Lower leg skin (tissue), 4 donors: ENCODE measurements at regions not wholly inside any gene's neighbourhood (a gene's known extent, or its start where the extent isn't known, plus 50 kb on each side); places are given as distances from the start of the nearest gene placed in this dataset.

Source experiments
- DNase-seq, 2 donors: peaks; one replicate each; pipeline ENCODE4 v3.0.0-alpha.2; 2019; ENCODE audit warnings: low spot score in 2 of 2
- H3K4me3 ChIP-seq: fragments of 200-600 bp; sonication (generic); 2 replicates; pipeline ENCODE4 v1.5.1; 2017; ENCODE audit warnings: mild to moderate bottlenecking, low read depth; ENCODE audit not compliant: poor library complexity, severe bottlenecking
- CTCF ChIP-seq, 3 donors: fragments of 450-650 bp; IDR thresholded peaks; one replicate each; pipeline ENCODE4 v1.5.1; 2016; ENCODE audit warnings: antibody characterized with exemption in 3 of 3, mild to moderate bottlenecking in 3 of 3, moderate library complexity in 2 of 3
- POLR2A ChIP-seq, 2 donors: fragments of 450-650 bp; IDR thresholded peaks; one replicate each; pipeline ENCODE4 v1.6.1; 2016 to 2017; ENCODE audit warnings: antibody characterized with exemption in 2 of 2, mild to moderate bottlenecking in 1 of 2, moderate library complexity in 1 of 2
- WGBS, 2 donors: methylation state at CpG; one replicate each; pipeline ENCODE4 v1.1.5; 2018; 5-methylcytosine and 5-hydroxymethylcytosine counted together
- intact Hi-C: fragments of 100-400 bp; cut with DNase I; formaldehyde crosslinking; loops from one replicate; pipeline ENCODE4 v1.15.0; 2023; ENCODE audit warnings: low total_unique reads

DNA sequence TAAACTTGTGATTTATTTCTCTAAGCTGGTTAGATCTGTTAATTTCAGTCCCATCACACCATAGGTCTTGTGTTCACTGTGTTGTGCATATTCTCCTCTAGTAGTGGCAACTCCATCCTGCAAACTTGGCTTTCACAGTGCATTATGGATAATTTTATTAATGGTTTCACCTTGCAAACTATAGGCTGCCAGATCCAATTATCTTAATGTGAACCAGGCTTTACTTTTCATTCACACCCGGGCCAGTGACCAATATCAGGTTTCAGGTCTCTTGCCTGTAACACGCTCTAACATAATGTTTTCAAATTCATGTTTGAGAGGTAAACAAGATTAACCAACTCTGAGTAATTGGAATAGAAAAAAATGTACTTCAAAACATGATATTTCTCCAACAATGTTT lies 1293.0 kb downstream of the REEP3 start:
- DNase-seq, result no peak
- intact Hi-C loops, result no loop called here
- WGBS, 2 donors, result 59 to 68% methylated on average over 2 of the region's 2 CpGs
- TF ChIP-seq CTCF (IDR thresholded peaks at IDR 0.05) (no peak), POLR2A (IDR thresholded peaks at IDR 0.05) (no peak)
- no peak overlapping the region for H3K4me3 ChIP-seq

GRCh38 chr10:64829888-64830412 lies 1308.7 kb downstream of the REEP3 start:
- no peak overlapping the region for H3K4me3 ChIP-seq
- TF ChIP-seq POLR2A (IDR thresholded peaks at IDR 0.05), result no peak
- no peak for TF ChIP-seq CTCF (IDR thresholded peaks at IDR 0.05)
- 86 to 87% methylated on average over 3 of the region's 3 CpGs for WGBS, 2 donors
- no peak for DNase-seq
- intact Hi-C loops, result no loop called here

DNA sequence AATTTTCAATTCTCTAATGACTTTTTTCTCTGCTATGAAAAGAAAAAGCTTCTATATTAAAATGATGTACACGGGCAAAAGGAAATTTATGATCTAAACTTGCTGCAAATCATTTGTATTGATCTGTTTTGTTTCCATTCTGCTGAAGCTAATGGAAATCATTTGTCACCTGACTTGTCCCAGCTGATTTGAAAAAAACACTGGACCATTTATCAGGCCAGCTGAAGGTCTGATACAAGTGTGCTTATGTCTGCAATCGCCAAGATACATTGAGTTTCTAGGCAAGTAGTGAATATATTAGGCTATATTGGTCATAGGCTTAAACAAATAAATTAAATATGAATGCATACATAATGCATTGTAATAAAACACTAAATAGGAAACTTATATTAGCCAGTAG lies 1309.7 kb downstream of the REEP3 start:
- no peak for DNase-seq
- no peak overlapping the region for H3K4me3 ChIP-seq
- no peak for TF ChIP-seq POLR2A (IDR thresholded peaks at IDR 0.05)
- TF ChIP-seq CTCF (IDR thresholded peaks at IDR 0.05), result no peak
- intact Hi-C loops, result no loop called here
- 80 to 88% methylated on average over 2 of the region's 2 CpGs for WGBS, 2 donors

GRCh38 chr10:64840341-64840740 lies 1319.1 kb downstream of the REEP3 start:
- intact Hi-C loops, result no loop called here
- WGBS, 2 donors, result 82 to 88% methylated on average over 7 to 12 of the region's 12 CpGs
- no peak for DNase-seq
- TF ChIP-seq CTCF (IDR thresholded peaks at IDR 0.05) (no peak), POLR2A (IDR thresholded peaks at IDR 0.05) (no peak)
- no peak overlapping the region for H3K4me3 ChIP-seq

- TF ChIP-seq CTCF (IDR thresholded peaks at IDR 0.05) (no peak), POLR2A (IDR thresholded peaks at IDR 0.05) (no peak)
- intact Hi-C loops, result no loop called here
- DNase-seq, result no peak
- WGBS, 2 donors, result 32 to 41% methylated on average over 2 of the region's 2 CpGs
- H3K4me3 ChIP-seq, result no peak overlapping the region
These were observed 1325.5 kb downstream of the REEP3 start for GRCh38 chr10:64846700-64847099.

GRCh38 chr10:64855941-64856340 lies 1334.7 kb downstream of the REEP3 start:
- 48 to 55% methylated on average over 2 of the region's 2 CpGs for WGBS, 2 donors
- TF ChIP-seq POLR2A (IDR thresholded peaks at IDR 0.05), result no peak
- no peak for TF ChIP-seq CTCF (IDR thresholded peaks at IDR 0.05)
- no peak overlapping the region for H3K4me3 ChIP-seq
- intact Hi-C loops, result no loop called here
- DNase-seq, result no peak
